IPS-15b (cell line): ENCODE measurements at regions not wholly inside any gene's neighbourhood (a gene's known extent, or its start where the extent isn't known, plus 50 kb on each side); places are given as distances from the start of the nearest gene placed in this dataset.
"Not testable (repeated sequence)": the region's sequence is repeated elsewhere in the genome, so short reads cannot be mapped to it uniquely, and the experiment has no call there.

Experiments
- H3K27me3 ChIP-seq: one replicate; pipeline ENCODE4 v1.6.1; 2013; ENCODE audit warnings: low read length; ENCODE audit not compliant: control insufficient read depth, insufficient read depth
- H3K36me3 ChIP-seq: one replicate; pipeline ENCODE4 v1.6.1; 2013; ENCODE audit warnings: low read length; ENCODE audit not compliant: control insufficient read depth, insufficient read depth
- H3K4me1 ChIP-seq: one replicate; pipeline ENCODE4 v1.6.1; 2013; ENCODE audit warnings: mild to moderate bottlenecking, low read length; ENCODE audit not compliant: control insufficient read depth, insufficient read depth
- H3K4me3 ChIP-seq: one replicate; pipeline ENCODE4 v1.5.1; 2013; ENCODE audit warnings: low read depth, low read length
- H3K9ac ChIP-seq: one replicate; pipeline ENCODE4 v1.6.1; 2013; ENCODE audit warnings: low read depth, mild to moderate bottlenecking, low read length
- H3K9me3 ChIP-seq: one replicate; pipeline ENCODE4 v1.6.1; 2013; ENCODE audit warnings: mild to moderate bottlenecking, low read length; ENCODE audit not compliant: control insufficient read depth, insufficient read depth

DNA sequence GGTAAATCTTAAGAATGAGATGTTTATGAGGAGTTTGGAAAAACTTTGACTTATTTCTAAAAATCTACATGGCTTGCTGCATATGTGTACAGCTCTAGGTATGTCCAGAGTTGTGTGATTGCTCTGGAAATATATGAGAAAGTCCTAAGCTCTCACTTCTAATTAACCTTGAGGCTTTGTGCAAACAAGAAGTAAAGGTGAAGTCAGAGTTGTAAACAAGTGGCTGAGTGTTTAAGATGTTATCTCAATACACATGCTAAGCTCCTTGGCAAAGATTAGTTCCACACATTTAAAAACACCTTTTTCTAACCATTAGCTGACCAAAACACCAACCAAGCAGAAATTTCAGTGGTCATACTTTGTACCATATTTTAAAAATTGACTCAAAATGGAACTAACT is 684.2 kb downstream of the HTR1B start:
- Histone ChIP-seq H3K4me3 (no peak overlapping the region), H3K36me3 (no peaks in the 10 kb centered on the region), H3K4me1 (no peaks in the 10 kb centered on the region), H3K9me3 (no peaks in the 10 kb centered on the region), H3K9ac (no peak overlapping the region), H3K27me3 (no peaks in the 10 kb centered on the region)

DNA sequence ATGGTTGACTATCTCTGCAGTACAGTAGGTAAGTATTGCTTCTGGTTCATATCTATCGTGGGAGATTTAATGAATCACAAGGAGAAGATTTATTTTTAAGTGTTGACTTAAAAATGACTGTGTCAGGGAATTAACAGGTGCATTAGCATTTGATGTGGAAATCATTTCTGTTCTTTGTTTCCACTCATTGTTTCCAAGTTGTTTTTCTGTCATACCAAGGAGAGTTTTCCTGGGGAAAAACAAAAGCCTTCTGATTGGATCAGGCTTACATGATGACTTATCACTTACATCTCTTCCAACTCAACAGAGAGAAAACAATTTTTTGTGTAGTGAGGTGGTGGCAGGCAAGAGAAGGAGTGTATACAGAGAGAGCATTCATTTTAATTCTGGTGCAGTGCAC is 686.4 kb downstream of the HTR1B start:
- H3K9ac ChIP-seq = no peak overlapping the region
- no peaks in the 10 kb centered on the region for H3K36me3 ChIP-seq
- no peaks in the 10 kb centered on the region for H3K4me1 ChIP-seq
- H3K4me3 ChIP-seq = no peak overlapping the region
- H3K9me3 ChIP-seq = no peaks in the 10 kb centered on the region
- no peaks in the 10 kb centered on the region for H3K27me3 ChIP-seq

DNA sequence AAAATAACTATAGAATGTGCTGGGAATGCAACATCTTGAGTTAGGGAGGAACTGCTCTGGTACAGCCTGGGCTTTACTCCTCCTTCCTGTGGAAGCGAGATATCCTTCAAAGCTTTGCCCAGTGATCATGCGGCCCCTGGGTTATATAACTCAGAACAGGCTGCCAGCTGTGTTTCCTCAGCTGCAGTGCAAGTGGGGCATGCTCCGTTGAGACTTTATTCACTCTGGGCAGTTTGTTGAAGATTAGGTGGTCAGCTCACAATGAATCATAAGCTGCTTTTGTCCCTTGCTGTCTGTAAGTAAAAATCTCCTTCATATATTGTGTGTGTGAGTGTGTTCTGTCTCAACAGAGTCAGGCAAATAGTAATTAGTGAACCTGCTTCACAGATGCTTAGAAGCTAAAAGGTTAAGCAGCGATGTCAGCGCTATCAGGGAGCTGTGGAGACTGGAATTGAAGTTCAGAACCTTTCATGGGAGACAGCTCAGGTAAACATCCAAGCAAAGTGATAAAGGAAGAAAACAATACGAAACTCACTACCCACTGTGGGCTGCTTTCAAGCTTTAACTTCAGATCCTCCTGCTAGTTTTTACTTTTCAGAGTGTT is 688.4 kb downstream of the HTR1B start:
- no peak overlapping the region for H3K9ac ChIP-seq
- H3K27me3 ChIP-seq = no peaks in the 10 kb centered on the region
- no peak overlapping the region for H3K4me3 ChIP-seq
- H3K9me3 ChIP-seq = no peaks in the 10 kb centered on the region
- H3K4me1 ChIP-seq = no peaks in the 10 kb centered on the region
- no peaks in the 10 kb centered on the region for H3K36me3 ChIP-seq

DNA sequence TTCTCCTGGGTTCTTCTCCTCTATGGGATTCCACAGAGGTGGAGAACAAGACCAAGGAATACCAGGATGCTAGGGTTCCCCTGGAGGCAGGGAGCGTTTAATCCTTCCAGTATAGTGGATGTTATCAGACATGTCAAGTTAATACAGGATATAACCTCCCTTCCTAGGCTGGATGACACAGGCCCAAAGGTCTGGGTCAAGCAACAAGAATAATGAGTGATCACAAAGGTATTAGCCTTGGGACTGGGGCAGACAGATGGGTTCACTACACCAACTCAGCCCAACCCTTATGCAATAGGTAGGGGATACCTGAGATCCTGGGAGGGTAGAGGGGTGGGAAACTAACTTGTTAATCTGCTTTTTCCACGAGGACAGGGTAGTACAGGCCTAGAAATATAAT is 690.3 kb downstream of the HTR1B start:
- no peaks in the 10 kb centered on the region for H3K9me3 ChIP-seq
- no peaks in the 10 kb centered on the region for H3K27me3 ChIP-seq
- H3K4me1 ChIP-seq = no peaks in the 10 kb centered on the region
- no peaks in the 10 kb centered on the region for H3K36me3 ChIP-seq
- no peak overlapping the region for H3K9ac ChIP-seq
- H3K4me3 ChIP-seq = no peak overlapping the region

DNA sequence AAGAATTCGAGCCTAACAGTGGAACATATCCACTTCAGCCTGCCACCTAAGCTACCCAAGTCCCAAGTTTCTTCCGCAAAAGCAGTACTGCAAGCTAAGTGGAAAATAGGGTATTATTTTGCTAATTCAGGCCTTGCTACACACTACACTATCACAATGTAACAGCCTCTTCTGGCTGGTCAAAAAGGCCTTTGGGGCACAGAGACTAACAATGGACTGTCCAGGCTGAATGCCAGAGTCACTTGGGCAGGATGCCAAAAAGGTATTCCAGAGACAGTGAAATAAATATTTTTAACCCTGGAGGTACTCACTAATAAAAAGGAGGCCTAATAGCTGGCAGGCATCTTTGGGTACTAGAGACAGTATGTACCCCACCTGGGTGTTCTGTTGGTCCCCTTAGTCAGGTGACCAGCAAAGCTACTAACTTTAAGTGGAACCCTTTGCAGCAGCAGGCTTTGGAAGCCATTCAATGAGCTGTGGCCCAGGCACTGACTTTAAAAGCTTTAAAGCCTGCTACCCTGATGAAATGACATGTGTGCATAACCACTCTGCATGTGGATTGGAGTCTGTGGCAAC is 692.1 kb downstream of the HTR1B start:
- Histone ChIP-seq H3K9me3 (no peaks in the 10 kb centered on the region), H3K4me1 (no peaks in the 10 kb centered on the region), H3K4me3 (no peak overlapping the region), H3K36me3 (no peaks in the 10 kb centered on the region), H3K27me3 (no peaks in the 10 kb centered on the region), H3K9ac (no peak overlapping the region)

DNA sequence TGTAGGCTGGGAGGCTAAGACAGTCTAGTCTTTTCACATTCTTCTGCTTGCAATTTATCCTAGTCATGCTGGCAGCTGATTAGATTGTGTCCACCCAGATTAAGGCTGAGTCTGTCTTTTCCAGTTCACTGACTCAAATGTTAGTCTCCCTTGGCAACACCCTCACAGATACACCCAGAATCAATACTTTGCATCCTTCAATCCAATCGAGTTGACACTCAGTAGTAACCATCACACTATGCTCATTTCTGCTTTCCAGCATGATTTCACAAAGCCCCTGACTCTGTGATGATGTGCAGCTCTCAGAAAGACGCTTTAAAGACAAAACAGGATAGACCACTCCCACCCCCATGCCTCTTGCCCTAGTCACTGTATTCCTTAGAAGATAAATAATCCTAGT is 693.0 kb downstream of the HTR1B start:
- H3K9me3 ChIP-seq = no peaks in the 10 kb centered on the region
- no peaks in the 10 kb centered on the region for H3K27me3 ChIP-seq
- H3K9ac ChIP-seq = no peak overlapping the region
- H3K4me3 ChIP-seq = no peak overlapping the region
- no peaks in the 10 kb centered on the region for H3K36me3 ChIP-seq
- H3K4me1 ChIP-seq = no peaks in the 10 kb centered on the region

DNA sequence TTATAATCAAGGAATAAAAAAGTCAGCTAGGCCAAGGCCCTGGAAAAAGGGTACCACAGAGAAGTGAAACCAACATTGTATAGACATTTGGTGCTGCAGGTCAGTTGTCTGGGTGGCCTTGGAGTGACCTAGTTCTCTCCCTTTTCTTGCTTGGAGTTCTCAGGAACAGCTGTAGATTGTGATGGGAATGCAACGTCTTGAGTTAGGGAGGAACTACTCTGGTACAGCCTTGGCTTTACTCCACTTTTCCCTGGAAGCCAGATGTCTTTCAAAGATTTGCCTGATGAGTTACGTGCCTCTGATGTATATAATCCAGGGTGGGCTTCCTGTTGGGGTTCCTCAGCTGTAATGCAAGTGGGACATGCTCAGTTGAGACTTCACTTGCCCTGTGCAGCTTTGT is 694.7 kb downstream of the HTR1B start:
- Histone ChIP-seq H3K9me3 (no peaks in the 10 kb centered on the region), H3K36me3 (no peaks in the 10 kb centered on the region), H3K4me1 (no peaks in the 10 kb centered on the region), H3K4me3 (no peak overlapping the region), H3K9ac (no peak overlapping the region), H3K27me3 (no peaks in the 10 kb centered on the region)

DNA sequence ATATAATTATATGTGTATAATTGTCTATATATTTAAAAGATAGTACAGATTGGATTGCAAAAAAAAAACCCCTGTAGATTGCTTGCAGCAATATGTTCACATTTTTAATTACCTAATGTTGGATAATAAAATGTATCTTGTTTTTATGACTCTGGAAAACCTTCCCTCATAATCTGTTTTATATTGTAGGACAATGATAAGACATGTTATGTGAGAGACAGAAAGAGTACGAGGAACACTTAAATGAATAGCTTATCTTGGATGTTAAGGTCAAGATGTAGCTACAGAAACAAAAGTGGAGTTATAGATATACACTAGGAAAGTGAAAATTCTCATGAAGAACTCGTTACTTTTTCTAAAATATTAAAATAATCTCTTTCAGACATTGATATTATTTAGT is 691.6 kb upstream of the IMPG1 start:
- H3K9me3 ChIP-seq = no peaks in the 10 kb centered on the region

DNA sequence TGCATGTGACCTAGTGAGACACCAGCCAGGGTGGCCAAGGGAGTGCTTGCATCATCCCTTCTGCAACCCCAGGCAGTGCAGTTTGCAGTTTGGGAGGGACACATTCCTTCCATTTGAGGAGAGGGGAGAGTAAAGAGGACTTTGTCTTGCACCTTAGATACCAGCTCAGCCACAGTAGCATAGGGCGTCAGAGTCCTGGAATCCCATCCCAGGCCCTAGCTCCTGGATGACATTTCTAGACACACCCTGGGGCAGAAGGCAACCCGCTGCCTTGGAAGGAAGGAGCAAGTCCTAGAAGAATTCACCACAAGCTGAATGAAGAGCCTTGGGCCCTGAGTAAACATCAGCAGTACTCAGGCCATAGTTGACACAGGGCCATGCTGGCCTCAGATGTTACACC is 680.4 kb upstream of the IMPG1 start:
- H3K27me3 ChIP-seq = no peaks in the 10 kb centered on the region
- H3K4me1 ChIP-seq = no peaks in the 10 kb centered on the region
- no peak overlapping the region for H3K9ac ChIP-seq
- no peak overlapping the region for H3K4me3 ChIP-seq
- no peaks in the 10 kb centered on the region for H3K36me3 ChIP-seq
- H3K9me3 ChIP-seq = no peaks in the 10 kb centered on the region

More for the DNA sequence above, 691.6 kb upstream of the IMPG1 start:
- Histone ChIP-seq H3K4me3 (no peak overlapping the region), H3K4me1 (no peaks in the 10 kb centered on the region), H3K9ac (no peak overlapping the region), H3K27me3 (no peaks in the 10 kb centered on the region), H3K36me3 (no peaks in the 10 kb centered on the region)

DNA sequence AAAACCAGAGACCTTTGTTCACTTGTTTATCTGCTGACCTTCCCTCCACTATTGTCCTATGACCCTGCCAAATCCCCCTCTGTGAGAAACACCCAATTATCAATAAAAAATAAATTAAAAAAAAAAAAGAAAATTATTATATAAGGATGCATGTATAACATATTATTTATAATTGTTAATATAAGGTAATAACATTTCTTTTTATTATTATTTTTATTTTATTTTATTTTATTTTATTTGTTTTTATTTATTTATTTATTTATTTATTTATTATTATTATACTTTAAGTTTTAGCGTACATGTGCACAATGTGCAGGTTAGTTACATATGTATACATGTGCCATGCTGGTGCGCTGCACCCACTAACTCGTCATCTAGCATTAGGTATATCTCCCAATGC is 672.9 kb upstream of the IMPG1 start:
- H3K27me3 ChIP-seq, H3K4me3 ChIP-seq, H3K36me3 ChIP-seq, H3K9me3 ChIP-seq, H3K4me1 ChIP-seq, H3K9ac ChIP-seq: not testable (repeated sequence)

DNA sequence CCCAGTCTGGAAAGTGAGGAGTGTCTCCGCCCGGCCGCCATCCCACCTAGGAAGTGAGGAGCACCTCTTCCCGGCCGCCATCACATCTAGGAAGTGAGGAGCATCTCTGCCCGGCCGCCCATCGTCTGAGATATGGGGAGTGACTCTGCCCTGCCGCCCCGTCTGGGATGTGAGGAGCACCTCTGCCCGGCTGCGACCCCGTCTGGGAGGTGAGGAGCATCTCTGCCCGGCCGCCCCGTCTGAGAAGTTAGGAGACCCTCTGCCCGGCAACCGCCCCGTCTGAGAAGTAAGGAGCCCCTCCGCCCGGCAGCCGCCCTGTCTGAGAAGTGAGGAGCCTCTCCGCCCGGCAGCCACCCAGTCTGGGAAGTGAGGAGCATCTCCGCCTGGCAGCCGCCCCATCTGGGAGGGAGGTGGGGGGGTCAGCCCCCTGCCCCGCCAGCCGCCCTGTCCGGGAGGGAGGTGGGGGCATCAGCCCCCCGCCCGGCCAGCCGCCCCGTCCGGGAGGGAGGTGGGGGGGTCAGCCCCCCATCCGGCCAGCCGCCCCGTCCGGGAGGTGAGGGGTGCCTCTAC is 671.8 kb upstream of the IMPG1 start:
- not testable (repeated sequence) for H3K27me3 ChIP-seq, H3K9ac ChIP-seq, H3K4me3 ChIP-seq, H3K9me3 ChIP-seq, H3K36me3 ChIP-seq, H3K4me1 ChIP-seq

DNA sequence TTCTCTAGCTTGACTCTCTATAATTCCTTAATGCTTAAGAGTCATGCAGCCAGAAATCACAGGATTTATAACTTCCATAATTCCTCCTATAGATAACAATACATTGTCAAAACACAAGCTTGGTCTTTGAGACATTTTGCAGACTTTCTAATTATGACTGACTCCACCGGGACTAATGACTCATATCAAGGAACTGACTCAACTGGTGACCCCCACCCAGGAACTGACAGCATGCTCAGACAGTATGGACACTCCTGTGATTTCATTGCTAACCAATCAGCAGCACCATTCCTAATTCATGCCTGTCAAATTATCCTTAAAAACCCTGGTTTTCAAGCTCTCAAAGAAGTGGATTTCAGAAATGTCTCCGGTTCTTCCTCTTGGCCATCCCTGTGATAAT is 670.5 kb upstream of the IMPG1 start:
- no peaks in the 10 kb centered on the region for H3K36me3 ChIP-seq
- H3K27me3 ChIP-seq = no peaks in the 10 kb centered on the region
- no peaks in the 10 kb centered on the region for H3K9me3 ChIP-seq
- no peak overlapping the region for H3K4me3 ChIP-seq
- no peak overlapping the region for H3K9ac ChIP-seq
- H3K4me1 ChIP-seq = no peaks in the 10 kb centered on the region
